Effector CD4-positive, alpha-beta T cell (primary cell): ENCODE measurements at regions not wholly inside any gene's neighbourhood (a gene's known extent, or its start where the extent isn't known, plus 50 kb on each side); places are given as distances from the start of the nearest gene placed in this dataset.

Experiments used
- DNase-seq: peaks from one replicate; pipeline ENCODE4 v3.0.0-alpha.2; 2020

- no peak for DNase-seq
Observed at GRCh38 chr11:82365351-82365750, 368.3 kb downstream of the FAM181B start.

- no peak for DNase-seq
Observed at GRCh38 chr11:82356316-82356715, 377.3 kb downstream of the FAM181B start.

- no peak for DNase-seq
Observed at GRCh38 chr11:82355313-82355823, 378.3 kb downstream of the FAM181B start.

DNA sequence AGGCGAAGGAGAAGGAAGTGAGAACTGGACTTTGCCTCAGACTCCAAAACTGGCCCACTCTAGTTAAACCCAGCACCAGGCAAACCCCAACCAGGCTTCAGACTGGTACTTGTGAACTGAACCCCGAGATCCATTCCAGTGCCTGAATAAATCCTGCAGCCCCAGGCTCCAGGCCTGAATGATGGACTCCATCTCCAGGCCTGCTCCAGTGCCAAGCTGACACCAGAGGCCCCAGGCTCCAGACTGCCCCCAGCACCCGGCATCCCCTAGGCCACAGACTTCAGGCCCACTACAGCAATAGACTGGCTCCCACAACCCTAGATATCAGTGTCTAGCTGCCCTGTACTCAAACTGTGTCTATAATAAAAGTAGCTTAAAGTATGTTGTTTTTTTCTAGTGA is 406.8 kb downstream of the FAM181B start:
- no peak for DNase-seq

DNA sequence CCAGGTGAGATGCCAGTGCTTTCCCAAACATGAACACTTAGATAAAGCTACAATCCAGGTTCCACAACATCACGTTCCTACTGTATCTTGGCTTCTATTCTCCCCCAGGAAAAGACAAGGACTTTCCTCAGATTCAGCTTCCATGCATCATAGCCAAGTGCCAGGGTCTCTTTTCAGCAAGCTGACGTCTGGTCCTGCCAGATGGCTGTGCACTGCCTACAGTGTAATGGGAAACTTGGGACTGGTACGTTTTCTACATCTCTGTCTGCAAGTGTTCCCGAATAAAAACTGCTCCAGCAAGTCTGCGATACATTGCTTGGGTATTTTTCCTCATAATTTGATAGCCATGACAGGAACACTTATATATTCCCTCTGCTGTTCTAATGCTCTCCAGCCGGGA is 412.5 kb downstream of the FAM181B start:
- no peak for DNase-seq

GRCh38 chr11:82315093-82315492 is 418.6 kb downstream of the FAM181B start:
- no peak for DNase-seq

DNA sequence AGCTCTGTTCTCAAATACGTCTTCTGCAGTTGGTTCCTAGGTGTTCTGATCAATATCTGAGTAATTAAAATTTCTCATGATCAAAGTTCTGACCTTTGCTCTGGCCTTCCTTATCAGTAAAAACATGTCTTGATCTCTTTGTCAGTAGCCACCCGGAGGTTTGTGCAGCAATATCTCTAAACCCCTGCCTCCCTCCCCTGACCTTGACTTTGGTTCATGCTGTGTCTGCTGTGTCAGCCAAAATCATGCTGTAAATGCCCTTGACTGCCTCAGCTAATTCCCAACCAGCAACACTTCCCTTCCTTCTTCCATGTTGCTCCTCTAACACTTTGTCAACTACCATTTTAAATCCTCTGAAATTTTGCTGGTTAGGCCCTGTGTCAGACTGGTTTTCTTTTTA is 424.7 kb downstream of the FAM181B start:
- no peak for DNase-seq

DNA sequence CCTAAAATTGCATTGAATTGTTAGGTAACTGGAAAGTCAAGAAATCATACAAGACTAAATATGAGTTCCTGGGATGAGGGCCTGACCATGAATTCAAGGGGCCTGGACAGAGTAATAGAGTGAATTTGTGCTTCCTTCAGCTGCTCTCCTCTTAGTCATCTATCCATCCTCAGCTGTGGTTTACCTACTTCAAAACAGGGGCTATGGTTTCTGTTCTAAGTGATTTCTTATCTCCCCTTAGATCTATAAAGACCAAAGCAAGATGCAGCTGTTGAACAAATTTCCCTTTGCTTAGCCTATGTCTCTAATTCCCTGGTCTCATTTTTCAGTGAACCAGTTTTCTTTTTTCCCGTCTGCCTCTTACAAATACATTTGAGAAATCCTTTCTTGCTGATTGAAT is 428.5 kb downstream of the FAM181B start:
- no peak for DNase-seq

DNA sequence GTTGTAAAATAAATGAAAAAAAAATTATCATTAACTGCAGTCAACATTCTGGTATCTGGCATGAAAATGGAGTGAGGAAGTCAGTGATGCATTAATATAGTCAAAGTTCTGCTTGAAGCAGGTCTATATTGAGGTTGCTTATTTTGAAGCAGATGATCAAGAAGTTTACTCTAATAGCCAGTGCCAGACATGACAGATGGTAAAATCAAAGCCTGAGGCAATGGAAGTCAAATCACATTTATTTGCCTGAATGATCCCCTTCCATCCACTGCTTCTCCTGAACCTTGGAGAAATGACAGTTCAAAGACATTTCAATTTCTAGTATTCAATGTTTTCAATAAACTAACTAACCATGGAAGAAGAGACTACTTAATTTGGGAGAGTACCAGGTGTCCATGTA is 430.0 kb downstream of the FAM181B start:
- DNase-seq: no peak

DNA sequence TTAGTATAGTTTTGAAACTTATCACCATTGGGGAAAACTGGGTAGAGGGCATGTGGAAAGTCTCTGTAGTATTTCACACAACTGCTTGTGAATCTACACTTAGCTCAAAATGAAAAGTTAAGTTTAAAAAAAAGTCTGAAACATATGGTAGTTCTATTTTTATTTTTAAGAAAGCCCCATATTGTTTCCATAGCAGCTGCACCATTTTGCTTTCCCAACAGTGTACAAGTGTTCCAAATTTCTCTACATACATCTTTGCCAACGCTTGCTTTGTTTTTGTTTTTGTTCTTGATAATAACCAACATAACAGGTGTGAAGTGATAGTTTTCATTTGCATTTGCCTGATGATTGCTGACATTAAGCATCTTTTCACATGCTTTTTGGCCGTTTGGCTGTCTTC is 445.2 kb downstream of the FAM181B start:
- DNase-seq: no peak

GRCh38 chr11:82270870-82271269 is 462.8 kb downstream of the FAM181B start:
- DNase-seq: no peak

- DNase-seq: no peak
Observed at GRCh38 chr11:82268627-82269026, 465.0 kb downstream of the FAM181B start.

DNA sequence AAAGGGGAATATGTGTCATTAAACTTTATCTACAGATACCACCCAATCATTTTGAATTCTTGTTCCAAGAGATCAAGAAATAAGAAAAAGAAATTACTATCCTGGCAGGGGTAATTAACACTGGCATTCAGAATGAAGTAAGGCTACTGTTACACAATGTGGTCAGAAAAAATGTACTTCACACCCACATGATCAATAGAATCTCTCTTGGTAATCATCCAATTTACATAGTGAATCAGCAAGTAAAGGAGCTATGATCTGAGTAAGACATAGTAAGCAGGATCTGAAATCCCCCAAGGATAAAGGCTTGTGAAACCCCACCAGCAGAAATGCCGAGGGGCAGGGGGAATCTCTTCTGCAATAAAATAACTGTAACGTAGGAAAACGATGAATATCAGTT is 466.5 kb downstream of the FAM181B start:
- DNase-seq: no peak

- DNase-seq: no peak
Observed at GRCh38 chr11:82261367-82261766, 472.3 kb downstream of the FAM181B start.

GRCh38 chr11:82250047-82250446 is 483.6 kb downstream of the FAM181B start:
- no peak for DNase-seq

DNA sequence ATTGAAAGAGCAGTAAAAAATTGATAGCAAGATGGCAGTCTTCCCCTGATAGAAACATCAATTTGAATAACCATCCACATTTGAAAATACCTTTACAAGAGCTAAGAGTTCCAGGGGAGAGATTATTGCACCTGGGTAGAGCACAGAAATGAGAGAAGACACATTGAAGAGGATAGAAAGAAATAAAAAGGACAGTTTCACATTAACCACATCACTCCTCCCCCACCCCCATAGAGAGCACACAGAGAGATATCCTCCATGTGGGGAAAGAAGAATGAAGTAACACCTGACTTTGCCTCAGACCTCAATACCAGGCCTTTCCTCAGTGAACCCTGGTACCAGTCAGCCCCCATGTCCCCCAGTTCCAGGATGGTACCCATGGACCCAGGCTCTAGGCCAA is 486.7 kb downstream of the FAM181B start:
- no peak for DNase-seq

- no peak for DNase-seq
Observed at GRCh38 chr11:82239498-82239897, 494.2 kb downstream of the FAM181B start.

GRCh38 chr11:82234256-82234655 is 499.4 kb downstream of the FAM181B start:
- no peak for DNase-seq

GRCh38 chr11:82233201-82233600 is 500.5 kb downstream of the FAM181B start:
- DNase-seq: no peak

- no peak for DNase-seq
Observed at GRCh38 chr11:82229341-82229740, 504.3 kb downstream of the FAM181B start.

DNA sequence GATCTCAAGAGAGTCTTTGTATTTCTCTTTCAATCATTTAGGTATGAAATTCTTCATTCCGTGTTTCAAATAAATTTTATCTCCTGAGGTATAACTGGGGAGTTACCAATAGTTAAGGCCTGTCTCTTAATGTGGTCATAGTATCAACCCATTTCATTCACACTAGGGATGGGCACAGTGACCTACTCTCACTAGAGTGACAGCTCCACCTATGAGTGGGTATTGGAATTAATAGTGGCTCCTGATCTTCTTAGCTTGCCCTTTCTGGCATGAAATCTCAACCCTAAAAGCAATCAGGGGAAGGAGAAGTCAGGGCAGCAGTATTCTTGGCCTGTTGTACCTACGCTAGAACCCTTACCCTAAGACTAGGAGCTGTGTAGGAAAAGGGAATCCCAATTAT is 507.7 kb downstream of the FAM181B start:
- DNase-seq: no peak

GRCh38 chr11:82225502-82225901 is 508.2 kb downstream of the FAM181B start:
- DNase-seq: no peak

DNA sequence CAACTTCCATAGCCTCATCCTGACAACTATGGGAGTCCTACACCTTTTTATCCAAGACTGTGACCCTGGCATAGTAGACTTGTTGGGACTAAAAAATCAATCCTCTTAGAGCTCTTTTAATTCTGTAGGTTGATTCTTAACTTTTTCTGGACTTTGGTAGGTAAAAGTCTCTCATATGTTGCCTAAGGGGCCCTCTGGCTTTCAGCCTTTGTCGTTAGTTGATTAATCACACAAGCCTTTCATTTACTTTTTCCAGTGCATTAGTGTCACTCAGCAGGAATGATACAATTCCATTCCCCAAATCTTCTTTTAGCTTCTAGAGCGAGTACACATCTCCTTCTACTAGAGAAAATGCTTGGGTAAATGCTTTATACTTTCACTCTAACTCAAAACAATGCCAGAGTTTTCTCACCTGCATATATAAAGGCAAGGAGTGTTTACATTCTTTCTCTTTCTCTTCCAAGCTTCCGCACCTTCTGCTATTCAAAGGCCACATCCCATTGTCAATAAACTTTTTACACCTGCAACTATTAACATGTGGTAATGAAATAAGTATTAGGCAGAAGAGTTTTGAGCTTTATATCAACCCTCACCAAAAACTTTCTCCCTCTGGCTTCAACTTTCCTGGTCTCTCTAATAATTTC is 516.6 kb downstream of the FAM181B start:
- DNase-seq: no peak

- DNase-seq: no peak
Observed at GRCh38 chr11:82210011-82210410, 523.7 kb downstream of the FAM181B start.

GRCh38 chr11:82195283-82195682 is 538.4 kb downstream of the FAM181B start:
- no peak for DNase-seq
